Neural progenitor cell (in vitro differentiated cells): ENCODE measurements at regions not wholly inside any gene's neighbourhood (a gene's known extent, or its start where the extent isn't known, plus 50 kb on each side); places are given as distances from the start of the nearest gene placed in this dataset.

Source experiments
- DNase-seq: peaks from one replicate; pipeline ENCODE4 v3.0.0-alpha.2; 2016; ENCODE audit warnings: low spot score
- H2AFZ ChIP-seq: fragments of 200-600 bp; sonication (generic); replicated peaks from 2 replicates; pipeline ENCODE4 v1.6.1; 2016; ENCODE audit warnings: antibody characterized with exemption
- H3F3A ChIP-seq: fragments of 200-600 bp; sonication (generic); 2 replicates; pipeline ENCODE4 v1.6.1; 2016; ENCODE audit warnings: antibody characterized with exemption, low read depth
- H3K27ac ChIP-seq: fragments of 200-600 bp; sonication (generic); 2 replicates; pipeline ENCODE4 v1.5.1; 2016; ENCODE audit warnings: mild to moderate bottlenecking
- H3K27me3 ChIP-seq: fragments of 200-600 bp; sonication (generic); 2 replicates; pipeline ENCODE4 v1.6.1; 2016; ENCODE audit warnings: mild to moderate bottlenecking, moderate library complexity
- H3K36me3 ChIP-seq: fragments of 200-600 bp; sonication (generic); 2 replicates; pipeline ENCODE4 v1.5.1; 2016
- H3K4me1 ChIP-seq: fragments of 200-600 bp; sonication (generic); 2 replicates; pipeline ENCODE4 v1.6.1; 2016; ENCODE audit warnings: mixed run types
- H3K4me2 ChIP-seq: fragments of 200-600 bp; sonication (generic); 2 replicates; pipeline ENCODE4 v1.6.1; 2016
- H3K4me3 ChIP-seq: fragments of 200-600 bp; sonication (generic); 2 replicates; pipeline ENCODE4 v1.5.1; 2016
- H3K79me2 ChIP-seq: fragments of 200-600 bp; sonication (generic); 2 replicates; pipeline ENCODE4 v1.6.1; 2016; ENCODE audit warnings: low read depth
- H3K9ac ChIP-seq: fragments of 200-600 bp; sonication (generic); 2 replicates; pipeline ENCODE4 v1.6.1; 2016
- H3K9me3 ChIP-seq: fragments of 200-600 bp; sonication (generic); 2 replicates; pipeline ENCODE4 v1.5.1; 2016; ENCODE audit warnings: low read depth
- H4K20me1 ChIP-seq: fragments of 200-600 bp; sonication (generic); 2 replicates; pipeline ENCODE4 v1.6.1; 2016; ENCODE audit warnings: low read depth
- H3K27ac Mint-ChIP-seq: 3 replicates; pipeline ENCODE4 v1.8.0; 2021; ENCODE audit warnings: mixed read lengths
- H3K27me3 Mint-ChIP-seq: 2 replicates; pipeline ENCODE4 v1.8.0; 2022; ENCODE audit warnings: low read depth, mild to moderate bottlenecking, inconsistent platforms, moderate library complexity, mixed read lengths; ENCODE audit not compliant: insufficient read depth
- H3K36me3 Mint-ChIP-seq: 3 replicates; pipeline ENCODE4 v1.8.0; 2021; ENCODE audit warnings: mixed read lengths
- H3K4me1 Mint-ChIP-seq: 3 replicates; pipeline ENCODE4 v1.8.0; 2021; ENCODE audit warnings: mixed read lengths
- H3K4me3 Mint-ChIP-seq: 3 replicates; pipeline ENCODE4 v1.8.0; 2021; ENCODE audit warnings: mild to moderate bottlenecking, moderate library complexity, mixed read lengths
- H3K9me3 Mint-ChIP-seq: 3 replicates; pipeline ENCODE4 v1.8.0; 2020; ENCODE audit warnings: mixed read lengths
- EZH2 ChIP-seq: fragments of 200-600 bp; sonication (generic); IDR thresholded peaks from 2 replicates; pipeline ENCODE4 v1.6.1; 2017; ENCODE audit warnings: antibody characterized with exemption, mild to moderate bottlenecking, moderate library complexity
- EZH2phosphoT487 ChIP-seq: fragments of 200-600 bp; sonication (generic); IDR thresholded peaks from 2 replicates; pipeline ENCODE4 v1.6.1; 2017; ENCODE audit warnings: antibody characterized with exemption
- TF ChIP-seq, protein P1 (sequence below): fragments of 200-600 bp; sonication (generic); IDR thresholded peaks from 2 replicates; pipeline ENCODE4 v1.5.1; 2017; ENCODE audit warnings: antibody characterized with exemption, mild to moderate bottlenecking

DNA sequence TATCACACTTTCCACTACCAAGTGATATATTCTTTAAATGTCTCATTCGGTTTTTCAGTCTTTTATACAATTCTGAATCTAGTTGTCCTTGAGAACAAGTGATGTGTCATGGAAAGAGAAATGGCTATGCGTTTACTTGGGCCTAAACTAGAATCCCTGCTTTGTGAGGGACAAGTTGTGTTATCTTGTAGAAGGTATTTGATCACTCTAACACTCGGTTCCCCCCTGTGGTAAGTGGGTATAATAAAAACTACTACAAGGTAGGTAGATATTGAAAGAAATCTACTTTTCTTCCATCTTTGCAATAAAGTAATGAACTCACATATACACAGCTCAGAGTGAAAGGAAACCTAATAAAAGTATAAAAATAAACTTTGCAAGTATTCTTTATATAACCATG lies 108.9 kb downstream of the MANEA start:
- no peaks in the 10 kb centered on the region for H3K27me3 Mint-ChIP-seq
- no peak overlapping the region for H3K4me3 Mint-ChIP-seq
- H3K79me2 ChIP-seq = no peaks in the 10 kb centered on the region
- no peak overlapping the region for H3K9ac ChIP-seq
- H3K4me2 ChIP-seq = no peak overlapping the region
- peaks cover 4% of the 10 kb centered on the region for H3K4me1 Mint-ChIP-seq
- no peak overlapping the region for H3K4me3 ChIP-seq
- no peaks in the 10 kb centered on the region for H3K9me3 Mint-ChIP-seq
- H3K27ac Mint-ChIP-seq = no peak overlapping the region
- H3F3A ChIP-seq = no peaks in the 10 kb centered on the region
- no peaks in the 10 kb centered on the region for H3K9me3 ChIP-seq
- no peaks in the 10 kb centered on the region for H3K36me3 Mint-ChIP-seq
- H3K27ac ChIP-seq = no peak overlapping the region
- H3K4me1 ChIP-seq = no peaks in the 10 kb centered on the region
- TF ChIP-seq, protein P1, sequence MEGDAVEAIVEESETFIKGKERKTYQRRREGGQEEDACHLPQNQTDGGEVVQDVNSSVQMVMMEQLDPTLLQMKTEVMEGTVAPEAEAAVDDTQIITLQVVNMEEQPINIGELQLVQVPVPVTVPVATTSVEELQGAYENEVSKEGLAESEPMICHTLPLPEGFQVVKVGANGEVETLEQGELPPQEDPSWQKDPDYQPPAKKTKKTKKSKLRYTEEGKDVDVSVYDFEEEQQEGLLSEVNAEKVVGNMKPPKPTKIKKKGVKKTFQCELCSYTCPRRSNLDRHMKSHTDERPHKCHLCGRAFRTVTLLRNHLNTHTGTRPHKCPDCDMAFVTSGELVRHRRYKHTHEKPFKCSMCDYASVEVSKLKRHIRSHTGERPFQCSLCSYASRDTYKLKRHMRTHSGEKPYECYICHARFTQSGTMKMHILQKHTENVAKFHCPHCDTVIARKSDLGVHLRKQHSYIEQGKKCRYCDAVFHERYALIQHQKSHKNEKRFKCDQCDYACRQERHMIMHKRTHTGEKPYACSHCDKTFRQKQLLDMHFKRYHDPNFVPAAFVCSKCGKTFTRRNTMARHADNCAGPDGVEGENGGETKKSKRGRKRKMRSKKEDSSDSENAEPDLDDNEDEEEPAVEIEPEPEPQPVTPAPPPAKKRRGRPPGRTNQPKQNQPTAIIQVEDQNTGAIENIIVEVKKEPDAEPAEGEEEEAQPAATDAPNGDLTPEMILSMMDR = no peak
- TF ChIP-seq EZH2phosphoT487 (no peak), EZH2 (no peak)
- no peak for DNase-seq
- no peaks in the 10 kb centered on the region for H4K20me1 ChIP-seq
- H3K27me3 ChIP-seq = no peaks in the 10 kb centered on the region
- no peak overlapping the region for H2AFZ ChIP-seq
- H3K36me3 ChIP-seq = no peaks in the 10 kb centered on the region

DNA sequence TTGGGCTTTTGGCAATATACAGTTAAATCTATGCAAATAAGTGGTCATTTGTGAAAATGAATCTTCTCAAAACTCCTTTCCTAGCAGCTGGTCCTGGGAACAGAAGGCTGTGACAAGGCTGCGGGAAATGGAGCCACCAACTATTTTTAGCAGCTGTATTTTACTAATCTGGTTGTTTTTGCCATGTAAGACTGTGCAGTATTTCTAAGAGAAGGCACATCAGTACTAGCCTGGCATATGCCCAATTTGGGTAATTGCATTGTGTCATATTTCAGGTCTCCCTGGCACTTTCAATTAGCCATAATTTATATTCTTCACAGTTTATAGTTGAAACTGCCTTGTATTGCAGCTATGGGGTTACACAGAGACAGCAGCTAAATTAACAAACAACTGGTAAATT lies 109.6 kb downstream of the MANEA start:
- Histone ChIP-seq H3K79me2 (no peaks in the 10 kb centered on the region), H3K4me3 (no peak overlapping the region), H3K27me3 (no peaks in the 10 kb centered on the region), H3F3A (no peaks in the 10 kb centered on the region), H4K20me1 (no peaks in the 10 kb centered on the region), H3K9me3 (no peaks in the 10 kb centered on the region), H3K9ac (no peak overlapping the region), H3K36me3 (no peaks in the 10 kb centered on the region), H3K4me2 (no peak overlapping the region), H3K4me1 (no peaks in the 10 kb centered on the region), H2AFZ (no peak overlapping the region), H3K27ac (no peak overlapping the region)
- DNase-seq = no peak
- no peaks in the 10 kb centered on the region for H3K27me3 Mint-ChIP-seq
- TF ChIP-seq EZH2phosphoT487 = no peak
- TF ChIP-seq EZH2 = no peak
- TF ChIP-seq, protein P1 = no peak
- H3K36me3 Mint-ChIP-seq = no peaks in the 10 kb centered on the region
- no peak overlapping the region for H3K4me3 Mint-ChIP-seq
- peaks cover 4% of the 10 kb centered on the region for H3K4me1 Mint-ChIP-seq
- H3K27ac Mint-ChIP-seq = no peak overlapping the region
- no peaks in the 10 kb centered on the region for H3K9me3 Mint-ChIP-seq

DNA sequence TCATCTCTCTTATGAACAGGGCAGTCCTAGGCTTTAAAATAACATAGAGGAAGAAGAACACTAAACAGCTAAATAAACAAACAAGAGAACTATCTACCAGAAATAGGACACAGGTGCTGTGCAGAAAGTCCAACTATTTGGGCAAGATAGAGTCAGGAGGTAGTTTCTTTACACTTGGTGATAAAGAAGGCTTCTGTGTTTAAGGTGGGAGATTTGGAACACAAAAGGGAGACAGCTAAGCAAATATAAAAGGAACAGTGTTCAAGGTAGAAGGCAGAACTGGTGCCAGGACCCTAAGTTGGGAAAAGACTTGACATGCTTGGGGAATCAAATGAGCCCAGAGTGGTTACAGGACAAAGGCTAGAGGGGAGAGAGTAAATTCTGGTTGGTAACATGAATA lies 110.5 kb downstream of the MANEA start:
- Histone ChIP-seq H3K4me1 (no peaks in the 10 kb centered on the region), H2AFZ (no peak overlapping the region), H3K27ac (no peak overlapping the region), H3K36me3 (no peaks in the 10 kb centered on the region), H3K9me3 (no peaks in the 10 kb centered on the region), H3K27me3 (no peaks in the 10 kb centered on the region), H3K79me2 (no peaks in the 10 kb centered on the region), H4K20me1 (peaks cover 2% of the 10 kb centered on the region), H3K9ac (no peak overlapping the region), H3F3A (no peaks in the 10 kb centered on the region), H3K4me2 (no peak overlapping the region), H3K4me3 (no peak overlapping the region)
- TF ChIP-seq, protein P1 = no peak
- no peak for TF ChIP-seq EZH2
- no peak for TF ChIP-seq EZH2phosphoT487
- H3K27me3 Mint-ChIP-seq = no peaks in the 10 kb centered on the region
- H3K36me3 Mint-ChIP-seq = no peaks in the 10 kb centered on the region
- DNase-seq = no peak
- H3K4me3 Mint-ChIP-seq = no peak overlapping the region
- H3K27ac Mint-ChIP-seq = no peak overlapping the region
- H3K4me1 Mint-ChIP-seq = peaks cover 4% of the 10 kb centered on the region
- no peaks in the 10 kb centered on the region for H3K9me3 Mint-ChIP-seq

DNA sequence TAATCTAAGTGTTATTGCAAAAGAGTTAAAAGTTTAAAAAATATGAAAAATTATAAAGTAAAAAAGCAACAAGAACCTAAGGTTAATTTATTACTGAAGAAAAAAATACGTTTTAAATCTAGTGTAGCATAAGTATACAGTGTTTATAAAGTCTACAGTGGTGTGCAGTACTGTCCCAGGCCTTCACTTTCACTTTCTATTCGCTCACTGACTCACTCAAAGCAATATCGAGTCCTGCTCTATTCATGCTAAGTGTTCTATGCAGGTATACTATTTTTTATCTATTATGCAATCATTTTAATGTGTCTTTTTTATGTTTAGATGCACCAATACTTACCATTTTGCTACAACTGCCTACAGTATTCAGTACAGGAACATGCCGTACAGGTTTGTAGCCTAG lies 113.0 kb downstream of the MANEA start:
- H4K20me1 ChIP-seq = peaks cover 3% of the 10 kb centered on the region
- H2AFZ ChIP-seq = no peak overlapping the region
- no peaks in the 10 kb centered on the region for H3K27me3 ChIP-seq
- H3K36me3 ChIP-seq = no peaks in the 10 kb centered on the region
- Mint-ChIP-seq H3K27ac (no peak overlapping the region), H3K4me1 (peaks cover 4% of the 10 kb centered on the region), H3K36me3 (no peaks in the 10 kb centered on the region), H3K27me3 (no peaks in the 10 kb centered on the region), H3K4me3 (no peak overlapping the region), H3K9me3 (no peaks in the 10 kb centered on the region)
- H3K9me3 ChIP-seq = no peaks in the 10 kb centered on the region
- H3K79me2 ChIP-seq = no peaks in the 10 kb centered on the region
- no peak overlapping the region for H3K4me3 ChIP-seq
- H3F3A ChIP-seq = no peaks in the 10 kb centered on the region
- H3K4me1 ChIP-seq = no peaks in the 10 kb centered on the region
- TF ChIP-seq EZH2 (no peak), EZH2phosphoT487 (no peak)
- TF ChIP-seq, protein P1 = no peak
- no peak for DNase-seq
- no peak overlapping the region for H3K27ac ChIP-seq
- H3K9ac ChIP-seq = no peak overlapping the region
- no peak overlapping the region for H3K4me2 ChIP-seq
